ENCODE measurements at regions not wholly inside any gene's neighbourhood (a gene's known extent, or its start where the extent isn't known, plus 50 kb on each side); places are given as distances from the start of the nearest gene placed in this dataset.

- no peak overlapping the region for H3K4me3 ChIP-seq (ENCODE audit: low read depth, low read length, poor library complexity, severe bottlenecking)
- TF ChIP-seq CTCF (IDR thresholded peaks at IDR 0.05; ENCODE audit: low read length) (no peak), EZH2 (IDR thresholded peaks at IDR 0.05; ENCODE audit: borderline replicate concordance, low read length) (no peak)
- H3K27me3 ChIP-seq (ENCODE audit: insufficient read depth, low read length) = no peaks in the 10 kb centered on the region
Measured at GRCh38 chr6:122025104-122025503, 374.3 kb upstream of the HSF2 start.

GRCh38 chr6:122026582-122027369 lies 372.7 kb upstream of the HSF2 start:
- H3K27me3 ChIP-seq (ENCODE audit: insufficient read depth, low read length) = no peaks in the 10 kb centered on the region
- H3K4me1 ChIP-seq (ENCODE audit: insufficient read depth, low read length, severe bottlenecking) = no peaks in the 10 kb centered on the region
- H3K4me3 ChIP-seq (ENCODE audit: low read depth, low read length, poor library complexity, severe bottlenecking) = no peak overlapping the region
- H3K36me3 ChIP-seq (ENCODE audit: insufficient read depth, low read length) = no peaks in the 10 kb centered on the region
- H3F3A ChIP-seq (ENCODE audit: insufficient read depth, low read length) = no peaks in the 10 kb centered on the region
- no peaks in the 10 kb centered on the region for H3K79me2 ChIP-seq (ENCODE audit: insufficient read depth, low read length)
- no peaks in the 10 kb centered on the region for H4K20me1 ChIP-seq (ENCODE audit: insufficient read depth, low read length)
- TF ChIP-seq EZH2 (IDR thresholded peaks at IDR 0.05; ENCODE audit: borderline replicate concordance, low read length) = no peak
- no peak for TF ChIP-seq CTCF (IDR thresholded peaks at IDR 0.05; ENCODE audit: low read length)
- no peak overlapping the region for H3K27ac ChIP-seq (ENCODE audit: low read depth, low read length, poor library complexity, severe bottlenecking)
- no peak overlapping the region for H3K9ac ChIP-seq (ENCODE audit: low read length)
- H3K4me2 ChIP-seq (ENCODE audit: low read length) = no peak overlapping the region
- no peaks in the 10 kb centered on the region for H3K9me2 ChIP-seq (ENCODE audit: low read depth, low read length)
- H3K9me3 ChIP-seq (ENCODE audit: low read length) = no peaks in the 10 kb centered on the region
- H2AFZ ChIP-seq (ENCODE audit: low read length) = no peak overlapping the region

More at GRCh38 chr6:122025104-122025503, 374.3 kb upstream of the HSF2 start:
- H3K79me2 ChIP-seq (ENCODE audit: insufficient read depth, low read length) = no peaks in the 10 kb centered on the region
- no peaks in the 10 kb centered on the region for H3K36me3 ChIP-seq (ENCODE audit: insufficient read depth, low read length)
- H3K9me2 ChIP-seq (ENCODE audit: low read depth, low read length) = no peaks in the 10 kb centered on the region
- no peak overlapping the region for H3K4me2 ChIP-seq (ENCODE audit: low read length)
- no peaks in the 10 kb centered on the region for H3K4me1 ChIP-seq (ENCODE audit: insufficient read depth, low read length, severe bottlenecking)
- no peaks in the 10 kb centered on the region for H3K9me3 ChIP-seq (ENCODE audit: low read length)
- H3F3A ChIP-seq (ENCODE audit: insufficient read depth, low read length) = no peaks in the 10 kb centered on the region
- no peaks in the 10 kb centered on the region for H4K20me1 ChIP-seq (ENCODE audit: insufficient read depth, low read length)
- H3K9ac ChIP-seq (ENCODE audit: low read length) = no peak overlapping the region
- no peak overlapping the region for H3K27ac ChIP-seq (ENCODE audit: low read depth, low read length, poor library complexity, severe bottlenecking)
- no peak overlapping the region for H2AFZ ChIP-seq (ENCODE audit: low read length)

GRCh38 chr6:122028933-122029522 lies 370.4 kb upstream of the HSF2 start:
- no peaks in the 10 kb centered on the region for H3K36me3 ChIP-seq (ENCODE audit: insufficient read depth, low read length)
- H3F3A ChIP-seq (ENCODE audit: insufficient read depth, low read length) = no peaks in the 10 kb centered on the region
- no peak for TF ChIP-seq CTCF (IDR thresholded peaks at IDR 0.05; ENCODE audit: low read length)
- TF ChIP-seq EZH2 (IDR thresholded peaks at IDR 0.05; ENCODE audit: borderline replicate concordance, low read length) = no peak
- H2AFZ ChIP-seq (ENCODE audit: low read length) = no peak overlapping the region
- H3K27ac ChIP-seq (ENCODE audit: low read depth, low read length, poor library complexity, severe bottlenecking) = no peak overlapping the region
- H3K4me1 ChIP-seq (ENCODE audit: insufficient read depth, low read length, severe bottlenecking) = no peaks in the 10 kb centered on the region
- no peak overlapping the region for H3K4me2 ChIP-seq (ENCODE audit: low read length)
- H3K79me2 ChIP-seq (ENCODE audit: insufficient read depth, low read length) = no peaks in the 10 kb centered on the region
- H3K9me2 ChIP-seq (ENCODE audit: low read depth, low read length) = no peaks in the 10 kb centered on the region
- no peak overlapping the region for H3K4me3 ChIP-seq (ENCODE audit: low read depth, low read length, poor library complexity, severe bottlenecking)
- no peak overlapping the region for H3K9ac ChIP-seq (ENCODE audit: low read length)
- no peaks in the 10 kb centered on the region for H3K9me3 ChIP-seq (ENCODE audit: low read length)
- H4K20me1 ChIP-seq (ENCODE audit: insufficient read depth, low read length) = no peaks in the 10 kb centered on the region
- no peaks in the 10 kb centered on the region for H3K27me3 ChIP-seq (ENCODE audit: insufficient read depth, low read length)

Data from OCI-LY1 (cell line).